ENCODE measurements at regions not wholly inside any gene's neighbourhood (a gene's known extent, or its start where the extent isn't known, plus 50 kb on each side); places are given as distances from the start of the nearest gene placed in this dataset.

DNA sequence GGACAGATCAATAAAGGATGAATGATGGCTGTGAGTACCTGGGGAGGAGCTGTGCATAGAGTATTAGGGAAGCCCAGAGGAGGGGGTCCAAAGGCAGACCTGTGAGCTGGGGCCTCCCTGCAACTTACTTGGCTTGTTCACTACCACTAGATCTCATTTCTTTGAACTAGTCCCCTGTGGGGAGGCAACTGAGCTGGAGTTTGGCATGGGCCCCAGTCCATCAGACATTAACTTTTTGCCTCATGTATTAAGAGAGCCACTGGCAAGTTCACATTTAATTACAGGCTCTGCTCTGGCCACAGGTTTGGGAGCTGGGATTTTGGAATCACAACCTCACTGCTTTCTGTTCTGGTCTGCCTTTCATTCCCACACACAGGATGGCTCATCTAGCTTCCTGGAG is 254.1 kb downstream of the PRL start:
- DNase-seq = no peak

DNA sequence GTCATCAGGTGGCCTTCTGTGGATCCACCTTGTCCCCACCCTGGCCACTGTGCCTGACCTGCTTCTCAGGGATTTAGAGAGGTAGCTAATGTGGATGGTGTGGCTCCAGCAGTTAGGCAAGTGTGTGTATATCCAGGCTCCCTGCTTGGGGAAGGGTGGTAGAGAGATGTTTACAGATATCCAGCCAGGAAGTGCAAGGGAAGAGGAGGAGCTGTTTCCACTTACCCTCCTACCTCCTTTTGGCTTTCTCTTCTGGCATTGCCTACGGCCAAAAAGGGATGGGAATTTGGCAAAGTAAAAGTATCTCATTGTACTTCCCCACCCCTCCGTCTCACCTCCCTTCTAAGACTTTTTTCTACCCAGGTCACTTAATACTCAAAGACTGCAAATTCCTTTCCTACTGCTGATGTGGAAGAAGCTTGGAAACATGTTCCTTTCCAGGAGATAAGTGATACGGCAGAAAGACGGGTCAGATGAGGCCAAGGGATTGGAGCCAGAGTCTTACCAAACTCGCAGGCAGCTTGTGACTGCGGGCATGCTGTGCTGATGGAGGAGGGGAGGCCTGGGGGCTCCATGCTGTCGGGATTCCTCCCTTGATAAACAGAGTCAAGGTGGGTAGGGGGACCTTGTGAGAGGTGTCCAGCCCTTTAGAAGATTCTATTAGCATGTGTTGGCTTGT is 253.4 kb downstream of the PRL start:
- DNase-seq = no peak

DNA sequence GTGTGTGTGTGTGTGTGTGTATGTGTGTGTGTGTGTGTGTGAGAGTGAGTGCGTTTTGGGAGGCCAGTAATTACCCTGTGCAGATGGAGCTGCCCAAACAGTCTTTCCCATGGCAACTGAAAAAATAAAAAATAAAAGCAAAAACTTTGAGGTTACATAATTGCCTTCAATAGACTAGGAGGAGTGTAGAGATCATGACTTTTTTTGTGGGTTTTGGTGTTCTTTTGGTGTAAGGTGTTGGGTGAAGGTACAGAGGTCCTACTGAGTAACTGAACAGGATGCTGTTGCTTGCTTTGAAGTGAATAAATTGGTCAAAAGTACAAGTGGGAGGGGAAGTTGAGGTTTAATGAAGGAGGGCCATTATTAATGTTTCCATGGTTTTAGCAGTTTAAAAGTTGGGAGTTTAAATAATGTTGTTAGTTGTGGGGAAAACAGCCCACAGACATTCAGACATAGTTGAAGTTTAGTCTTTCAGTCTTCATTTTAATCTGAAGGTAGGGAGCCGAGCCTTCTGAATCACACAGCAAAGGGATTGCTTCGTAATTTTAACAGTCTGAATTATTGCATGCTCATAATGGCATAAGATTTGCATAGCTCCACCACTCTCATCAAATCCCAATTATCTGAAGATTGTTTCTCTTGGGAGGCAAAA is 251.4 kb downstream of the PRL start:
- no peak for DNase-seq

DNA sequence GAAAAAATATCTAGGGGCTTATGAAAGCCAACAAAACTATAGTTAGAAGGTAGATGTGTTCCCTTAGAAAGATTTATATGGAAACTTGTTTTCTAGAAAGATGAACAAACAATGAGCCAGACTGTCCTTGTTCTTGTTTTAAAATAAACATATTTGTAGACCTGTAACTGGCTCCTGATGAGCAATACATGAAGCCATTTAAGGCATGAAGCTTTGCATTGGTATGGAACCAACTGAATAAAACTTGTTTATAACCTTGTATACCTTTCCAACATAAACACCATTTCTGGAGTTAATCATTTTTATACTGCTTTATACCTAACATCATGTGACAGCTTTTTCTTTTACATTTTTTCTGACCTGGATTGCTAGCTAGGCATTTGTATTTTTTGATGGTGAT is 247.8 kb downstream of the PRL start:
- no peak for DNase-seq

DNA sequence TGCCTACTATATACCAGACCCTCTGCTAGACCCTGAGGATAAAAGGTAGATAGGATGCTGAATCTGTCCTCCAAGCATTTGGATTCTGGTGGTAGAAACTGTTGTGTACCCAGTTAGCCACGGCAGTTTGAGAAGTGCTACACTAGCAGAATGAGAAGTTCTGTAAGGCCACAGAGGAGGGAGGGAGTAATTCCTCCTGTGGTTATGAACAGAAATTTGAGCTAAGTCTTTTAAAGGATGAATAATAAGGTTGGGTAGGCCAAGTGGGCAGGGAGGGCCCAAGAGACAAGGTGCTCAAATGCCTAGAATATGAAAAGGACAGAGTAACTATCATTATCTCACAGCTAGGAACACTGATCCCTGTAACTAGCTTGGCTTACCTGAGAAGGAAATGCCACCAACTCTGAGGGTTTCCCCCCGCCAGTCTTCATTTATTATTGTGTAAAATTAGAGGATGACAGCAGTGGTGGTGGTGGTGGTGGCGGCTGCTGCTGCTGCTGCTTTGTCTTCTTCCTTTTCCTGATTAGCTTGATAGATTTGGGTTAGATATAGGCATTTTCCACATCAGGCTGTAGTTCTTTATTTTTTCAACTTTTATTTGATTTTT is 243.3 kb downstream of the PRL start:
- DNase-seq = no peak

DNA sequence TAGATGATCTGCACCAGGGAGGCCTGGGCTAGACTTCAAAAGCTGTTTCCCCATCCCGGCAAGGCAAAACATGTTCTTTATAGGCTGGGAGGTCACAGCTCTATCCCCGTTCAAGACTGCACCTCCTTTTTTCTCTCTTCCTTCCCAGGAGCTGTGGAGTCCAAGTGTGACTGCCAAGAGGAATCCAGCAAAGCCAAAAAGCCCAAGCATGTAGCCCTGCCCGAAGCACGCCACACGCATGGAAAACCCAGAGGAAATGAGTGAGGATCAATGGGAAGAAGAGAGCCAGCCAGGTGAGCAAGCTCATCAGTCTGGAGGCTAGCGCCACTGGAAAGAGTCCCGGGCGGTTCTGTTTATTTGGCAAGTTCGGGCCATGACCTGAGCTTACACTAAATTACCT is 240.4 kb downstream of the PRL start:
- DNase-seq = no peak

DNA sequence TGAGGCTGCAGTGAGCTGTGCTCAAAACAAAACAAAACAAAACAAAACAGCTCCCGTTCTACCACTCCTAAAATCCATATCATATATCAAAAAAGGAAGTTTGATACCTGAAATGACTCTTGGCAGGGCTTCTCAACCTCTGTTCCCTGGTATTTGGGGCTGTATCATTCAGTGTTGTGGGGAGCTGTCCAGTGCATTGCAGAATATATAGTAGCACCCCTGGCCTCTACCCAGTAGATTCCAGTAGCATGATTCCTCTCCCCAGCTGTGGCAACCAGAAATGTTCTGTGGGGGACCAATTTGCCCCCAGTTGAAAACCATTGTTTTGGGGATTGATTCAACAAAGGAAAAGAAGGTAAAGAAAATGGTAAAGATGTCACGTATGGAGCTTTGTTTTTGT is 238.9 kb downstream of the PRL start:
- no peak for DNase-seq

DNA sequence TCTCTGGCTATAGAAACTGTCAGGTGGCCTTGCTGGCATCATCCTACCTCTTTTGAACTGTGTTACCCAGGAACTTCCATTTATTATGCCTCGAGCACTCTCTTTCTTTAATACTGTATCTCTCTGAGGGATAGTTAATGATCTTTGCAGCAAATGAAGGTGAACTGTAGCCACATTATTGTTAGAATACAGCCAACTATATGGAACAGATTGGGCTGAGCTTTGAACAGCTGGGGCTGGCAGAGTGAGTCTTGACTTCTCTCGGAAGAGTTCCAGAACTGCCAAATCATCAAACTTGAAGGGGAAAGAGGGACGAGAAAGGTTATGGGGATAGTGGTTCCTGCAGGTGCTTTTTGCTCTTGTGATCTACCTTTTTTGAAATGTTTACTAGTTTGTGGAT is 237.7 kb downstream of the PRL start:
- DNase-seq = no peak

DNA sequence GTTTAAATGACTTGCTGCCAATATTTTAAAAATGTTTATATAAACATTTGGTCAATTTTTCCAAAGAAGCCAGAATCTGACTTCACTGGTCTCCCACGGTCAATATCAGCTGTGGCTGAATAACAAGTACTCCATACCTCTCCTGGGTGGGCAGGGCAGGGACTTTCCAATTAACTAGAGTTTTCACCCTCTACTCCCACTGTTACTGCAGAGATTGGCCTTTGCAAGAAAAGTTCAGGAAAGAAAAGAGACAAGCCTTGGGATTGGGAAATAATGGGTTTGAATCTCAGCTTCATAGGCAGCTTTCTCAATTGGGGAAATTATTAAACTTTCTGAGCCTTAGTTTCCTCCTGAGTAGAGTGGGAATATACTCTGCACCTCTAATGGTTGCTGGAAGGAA is 236.9 kb downstream of the PRL start:
- no peak for DNase-seq

DNA sequence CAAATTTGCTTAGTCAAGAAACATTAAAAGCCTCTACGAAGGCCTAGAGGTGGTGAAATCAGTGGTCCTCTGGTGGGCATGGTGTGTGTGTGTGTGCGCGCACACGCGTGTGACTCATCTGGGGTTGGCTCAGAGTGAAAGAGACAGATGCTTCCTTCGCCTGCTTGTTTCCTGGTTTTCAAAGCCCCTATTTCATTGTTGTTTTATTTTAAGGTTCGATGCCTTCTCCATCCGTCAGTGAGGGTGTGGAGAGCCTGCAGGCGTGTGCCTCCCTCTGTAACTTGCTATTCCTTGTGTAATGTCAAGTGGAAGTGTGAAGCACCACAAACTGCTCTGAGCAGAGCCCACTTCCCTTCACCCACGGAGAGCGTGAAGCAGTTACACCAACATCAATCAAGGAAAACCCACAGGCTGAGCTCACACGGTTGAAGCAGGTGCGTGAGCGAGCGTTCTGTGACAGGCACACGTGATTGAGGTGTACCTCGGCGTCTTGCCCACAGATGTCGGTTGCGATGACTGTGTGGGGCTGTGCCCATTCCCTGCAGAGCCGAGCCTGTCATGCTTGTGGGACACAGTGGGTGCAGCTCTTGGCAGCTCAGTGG is 233.9 kb downstream of the PRL start:
- no peak for DNase-seq

DNA sequence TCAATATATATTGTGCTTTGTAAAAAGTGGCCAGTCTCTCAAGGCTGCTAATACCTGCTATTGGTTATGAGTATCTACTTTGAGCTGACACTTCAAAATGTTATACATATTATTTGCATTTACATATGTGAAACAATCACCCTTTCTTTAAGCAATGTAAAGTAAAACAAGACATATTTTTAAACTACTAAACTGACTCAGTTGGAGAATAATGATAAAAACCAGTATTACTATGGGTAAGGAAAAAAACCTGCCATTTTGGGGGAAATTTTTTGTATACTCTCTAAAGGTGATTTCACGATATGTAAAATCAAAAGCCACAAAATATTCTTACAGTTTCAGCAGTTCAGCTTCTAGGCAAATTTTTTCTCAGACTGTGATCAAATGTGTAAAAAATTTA is 232.3 kb downstream of the PRL start:
- DNase-seq = no peak

DNA sequence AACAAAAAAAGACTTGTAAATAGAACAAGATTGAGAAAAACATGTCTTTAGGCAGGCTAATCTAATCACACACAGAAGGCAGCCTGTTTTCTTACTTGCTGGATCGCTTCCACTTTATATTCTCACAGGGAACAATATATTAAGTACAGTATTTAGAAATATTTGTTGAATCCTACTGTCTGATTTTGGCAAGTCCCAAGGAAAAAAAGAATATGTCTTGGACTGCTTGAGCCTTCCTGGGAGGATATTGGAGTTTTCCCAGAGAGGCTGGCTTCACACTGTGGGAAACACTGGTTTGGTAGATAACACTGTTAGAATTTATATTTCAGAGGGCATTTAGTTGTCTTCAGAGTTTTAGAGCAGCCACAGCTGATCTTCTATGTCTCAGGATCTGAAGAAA is 229.7 kb downstream of the PRL start:
- no peak for DNase-seq

DNA sequence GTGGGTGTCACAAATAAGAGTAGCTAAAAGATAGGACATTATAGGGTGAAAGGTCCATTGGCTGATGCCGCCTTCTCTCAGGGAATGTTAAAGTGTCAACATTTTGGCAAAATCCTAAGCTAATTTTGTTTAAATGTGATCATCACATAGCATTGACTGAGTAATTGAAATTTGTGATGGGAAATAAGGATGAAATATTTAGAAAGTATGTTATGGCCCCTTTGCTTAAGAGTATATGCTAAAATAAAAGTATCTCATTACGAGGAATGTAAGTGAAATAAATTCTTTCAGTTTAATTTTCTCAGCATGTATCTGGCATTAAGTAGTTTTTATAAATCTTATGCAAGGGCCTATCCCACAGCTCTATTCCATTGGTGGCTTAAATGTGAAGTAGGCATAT is 229.2 kb downstream of the PRL start:
- DNase-seq = no peak

DNA sequence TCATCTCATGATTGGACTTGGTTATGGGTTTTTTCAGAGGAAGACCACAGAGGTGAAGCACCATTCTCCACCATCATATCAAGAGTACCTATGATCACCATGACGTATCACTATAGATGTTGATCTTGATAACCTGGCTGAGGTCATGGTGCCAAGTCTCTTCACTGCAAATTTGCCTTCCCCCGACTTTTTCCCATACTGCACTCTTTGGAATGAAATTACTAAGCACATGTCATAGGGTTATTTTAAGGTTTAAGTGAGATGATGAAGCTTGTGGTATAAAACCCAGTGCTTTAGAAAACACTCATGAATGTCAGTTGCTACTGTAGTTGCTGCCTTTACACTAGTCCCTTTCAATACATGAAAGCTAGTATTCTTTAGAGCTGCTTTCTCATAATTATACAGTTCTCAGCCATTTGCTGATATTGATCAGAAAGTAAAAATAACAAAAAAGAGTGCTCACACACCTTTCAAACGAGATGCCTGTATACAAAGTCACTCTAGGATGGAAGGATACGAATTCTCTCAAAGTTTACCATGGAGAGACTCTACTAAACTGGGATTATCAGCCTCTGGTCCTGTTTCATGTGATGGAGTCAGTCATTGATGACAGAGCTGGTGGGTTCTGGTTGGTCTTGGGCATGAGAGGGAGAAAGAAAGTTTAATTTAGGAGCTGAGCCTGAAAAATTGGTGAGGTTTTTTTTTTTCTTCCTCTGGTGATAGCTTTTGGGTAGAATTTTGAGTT is 228.1 kb downstream of the PRL start:
- no peak for DNase-seq

DNA sequence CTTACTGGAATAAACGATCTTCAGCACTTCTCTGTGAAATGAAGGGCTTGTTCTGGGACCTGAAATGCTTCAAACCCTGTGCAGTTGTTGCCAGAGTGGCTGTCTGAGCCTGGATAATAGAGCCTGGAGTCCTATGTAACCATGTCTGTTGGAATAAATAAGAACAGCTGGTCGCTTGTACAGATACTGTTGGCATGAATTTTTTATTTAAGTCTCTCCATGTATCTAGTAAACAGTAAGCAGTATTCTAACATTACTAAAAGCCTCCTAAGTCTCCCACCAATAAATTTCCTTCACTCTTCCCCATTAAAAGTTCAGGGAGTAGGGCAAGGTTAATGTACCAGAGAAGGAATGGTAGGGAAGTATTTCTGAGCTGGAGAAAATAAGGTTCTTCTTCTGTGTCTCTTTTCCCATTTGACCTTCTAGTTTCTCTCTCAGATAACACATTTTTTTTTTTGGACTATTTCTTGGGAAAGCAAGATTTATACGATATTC is 227.5 kb downstream of the PRL start:
- DNase-seq = no peak

DNA sequence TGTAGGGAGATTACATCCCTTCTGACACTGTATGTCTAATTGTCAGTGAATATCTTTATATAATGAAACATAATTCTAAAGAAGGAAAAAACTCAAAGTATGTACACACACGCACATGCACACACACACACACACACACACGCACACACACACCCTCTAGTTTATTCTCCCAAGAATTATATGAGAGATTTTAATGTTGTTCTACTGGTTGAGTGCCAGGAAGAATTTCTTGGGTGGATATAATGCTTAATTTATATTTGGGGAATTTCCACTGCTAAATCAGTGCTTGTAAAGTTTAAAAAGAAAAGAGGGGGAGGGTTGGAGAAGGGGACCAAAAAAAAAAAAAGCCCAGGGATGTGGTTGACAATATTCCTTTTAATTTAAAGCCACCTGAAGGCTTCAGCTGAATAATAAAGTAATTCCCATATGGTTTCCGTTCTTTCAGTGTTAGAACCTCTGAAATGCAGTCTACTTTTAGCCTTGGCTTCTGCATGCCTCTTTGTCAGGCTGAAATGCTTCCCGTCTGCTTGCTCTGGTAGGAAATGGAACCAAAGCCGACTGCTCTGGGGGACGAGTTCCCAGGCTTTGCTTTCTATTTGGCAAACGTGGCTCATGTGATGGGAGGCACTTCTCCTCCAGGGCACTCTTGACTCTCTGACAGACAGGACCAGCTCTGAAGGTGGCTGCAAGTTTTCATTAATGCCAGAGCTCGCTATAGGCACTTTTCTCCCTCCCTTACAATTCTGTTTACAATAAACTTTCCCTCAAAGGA is 225.4 kb downstream of the PRL start:
- DNase-seq = no peak

DNA sequence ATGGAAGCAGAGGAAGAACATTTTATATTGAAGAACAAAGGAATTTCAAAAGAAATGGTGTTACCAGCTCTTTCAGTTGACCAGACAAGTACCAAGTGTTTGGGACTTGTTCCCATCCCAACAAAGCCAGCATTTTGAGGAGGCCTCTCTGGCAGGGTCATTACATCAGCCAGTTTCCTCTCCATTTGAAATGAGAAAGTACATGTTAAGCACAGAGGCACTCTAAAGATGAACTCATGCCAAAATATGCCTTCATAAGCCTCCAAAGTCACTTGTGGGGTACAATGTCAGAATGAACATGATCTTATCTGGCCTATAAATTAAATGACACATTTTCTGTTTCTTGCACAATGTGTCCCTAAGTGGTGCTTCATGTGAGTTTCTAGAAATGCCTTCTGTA is 223.9 kb downstream of the PRL start:
- DNase-seq = no peak

DNA sequence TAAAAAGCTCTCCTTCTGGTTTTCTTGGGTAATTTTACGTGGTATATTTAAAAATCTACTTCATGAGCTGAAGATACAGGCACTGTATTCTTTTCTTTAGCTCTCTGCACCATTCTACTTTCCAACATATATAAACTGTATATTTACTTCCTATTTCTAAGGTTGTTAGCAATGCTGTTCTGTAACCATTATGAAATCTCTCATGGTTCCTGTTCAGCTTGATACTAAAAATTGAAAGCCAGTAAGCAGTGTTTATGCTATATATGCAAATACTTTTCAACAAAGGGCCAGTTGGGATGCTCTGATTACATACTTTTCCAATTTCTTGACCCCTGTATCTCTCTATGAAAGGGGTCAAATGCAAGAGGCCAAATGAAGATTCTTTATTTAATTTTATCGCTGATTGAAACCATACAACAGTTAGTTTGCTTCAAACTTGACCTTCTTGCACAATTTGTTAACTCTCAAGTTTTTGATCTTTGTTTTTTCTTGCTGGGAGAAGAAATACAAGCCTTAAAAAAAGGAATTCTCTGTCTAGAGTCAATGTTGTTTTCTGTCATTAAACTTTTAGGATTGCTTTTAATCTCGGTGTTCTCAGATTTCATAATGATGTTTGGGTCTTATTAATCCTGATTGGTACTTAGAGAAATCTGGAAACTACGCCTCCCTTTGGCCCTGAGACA is 223.2 kb downstream of the PRL start:
- no peak for DNase-seq

DNA sequence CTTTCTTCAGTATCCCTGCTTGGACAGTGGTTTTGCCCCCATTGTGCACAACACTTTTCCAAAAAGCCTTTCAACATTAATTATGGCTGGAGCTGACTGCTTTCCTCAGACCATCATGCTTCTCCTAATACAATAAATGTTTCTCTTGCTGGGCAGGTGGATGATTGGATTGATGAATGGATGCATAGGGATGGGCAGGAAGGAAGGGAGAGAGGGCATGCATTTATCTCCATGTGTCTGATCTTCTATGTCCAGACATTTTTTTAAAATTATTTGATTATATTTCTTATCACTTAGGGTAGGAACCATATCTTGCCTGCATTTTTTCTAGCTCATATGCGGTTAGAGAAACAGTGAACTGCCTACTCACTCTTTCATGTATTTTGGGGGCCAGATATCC is 218.5 kb downstream of the PRL start:
- DNase-seq = no peak

DNA sequence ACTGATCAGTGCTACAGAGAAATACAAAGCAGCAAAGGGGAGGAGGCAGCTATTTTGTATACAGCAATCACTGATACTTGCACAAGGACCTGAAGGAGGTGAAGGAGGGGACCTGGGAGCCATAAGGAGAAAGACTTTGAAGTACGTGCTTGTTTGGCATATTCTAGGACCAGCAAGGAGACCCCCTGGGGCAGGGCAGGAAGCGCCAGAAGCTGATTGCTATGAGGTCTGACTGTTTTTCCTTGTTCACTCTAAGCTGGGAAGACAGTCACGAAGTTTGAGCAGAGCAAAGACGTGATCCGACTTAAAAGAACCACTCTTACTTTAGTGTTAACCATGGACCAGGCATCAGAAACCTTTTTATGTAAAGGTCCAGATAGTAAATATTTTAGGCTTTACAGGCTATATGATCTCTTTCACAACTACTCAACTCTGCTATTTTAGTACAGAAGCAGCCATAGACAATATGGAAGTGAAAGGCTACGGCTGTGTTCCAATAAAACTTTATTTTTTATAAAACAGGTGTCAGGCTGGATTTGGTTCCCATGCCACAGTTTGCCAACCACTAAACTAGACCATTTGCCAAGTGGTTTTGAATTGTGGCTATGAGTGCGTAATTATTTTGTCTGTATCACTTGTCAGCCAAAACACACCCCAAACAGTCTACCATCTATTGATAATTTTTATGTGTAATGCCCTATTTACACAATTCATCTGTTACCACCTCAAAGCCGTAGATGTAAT is 217.9 kb downstream of the PRL start:
- no peak for DNase-seq

DNA sequence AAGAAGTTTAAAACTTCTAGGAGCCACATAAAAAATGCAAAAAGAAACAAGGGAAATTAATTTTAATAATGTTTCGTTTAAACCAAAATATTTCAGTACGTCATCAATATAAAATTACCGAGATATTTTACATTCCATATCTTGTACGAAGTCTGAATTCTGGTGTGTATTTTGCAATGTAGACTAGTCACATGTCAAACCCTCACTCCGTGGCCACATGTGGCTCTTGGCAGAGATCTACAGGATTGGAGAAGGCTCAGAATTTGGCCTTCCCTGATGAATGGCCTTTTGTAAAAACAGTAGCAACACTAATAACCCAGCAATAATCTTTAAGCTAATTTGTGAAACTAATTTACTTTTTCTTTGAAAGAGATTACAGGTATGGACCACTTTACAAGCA is 217.1 kb downstream of the PRL start:
- DNase-seq = no peak
